Prostate gland (tissue), 2 donors: ENCODE measurements at regions not wholly inside any gene's neighbourhood (a gene's known extent, or its start where the extent isn't known, plus 50 kb on each side); places are given as distances from the start of the nearest gene placed in this dataset.

Experiments
- POLR2A ChIP-seq: fragments of 450-650 bp; IDR thresholded peaks from one replicate; pipeline ENCODE4 v1.6.1; 2016; ENCODE audit warnings: antibody characterized with exemption, mild to moderate bottlenecking
- TF ChIP-seq, protein P1 (sequence below), 4 experiments: fragments of 200-600 bp in 2 of 4; fragments of 450-650 bp in 2 of 4; sonication (generic) in 2 of 4; IDR thresholded peaks; 1 replicate in 3 of 4; 2 replicates in 1 of 4; pipeline ENCODE4 v1.5.1; 2016 to 2019; ENCODE audit warnings: antibody characterized with exemption in 4 of 4, mild to moderate bottlenecking in 2 of 4, moderate library complexity in 2 of 4

DNA sequence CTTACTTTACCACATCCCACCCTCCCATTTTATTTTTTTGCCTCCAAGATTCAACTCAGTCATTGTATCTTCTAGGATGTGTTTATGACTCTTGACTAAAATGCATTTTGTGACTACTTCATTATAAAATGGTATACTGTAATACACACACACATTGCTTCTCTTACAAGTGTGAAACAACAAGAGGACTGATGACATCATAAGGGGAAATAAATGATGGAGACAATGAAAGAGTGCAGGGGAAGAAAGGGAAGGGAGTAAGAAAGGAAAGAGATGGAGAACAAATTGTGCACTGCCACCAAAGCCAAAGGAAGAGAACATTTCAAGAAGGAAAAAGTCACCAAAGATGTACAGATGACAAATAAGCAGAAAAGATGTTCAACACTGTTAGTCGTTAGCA lies 102.6 kb downstream of the CD164 start:
- TF ChIP-seq, protein P1, sequence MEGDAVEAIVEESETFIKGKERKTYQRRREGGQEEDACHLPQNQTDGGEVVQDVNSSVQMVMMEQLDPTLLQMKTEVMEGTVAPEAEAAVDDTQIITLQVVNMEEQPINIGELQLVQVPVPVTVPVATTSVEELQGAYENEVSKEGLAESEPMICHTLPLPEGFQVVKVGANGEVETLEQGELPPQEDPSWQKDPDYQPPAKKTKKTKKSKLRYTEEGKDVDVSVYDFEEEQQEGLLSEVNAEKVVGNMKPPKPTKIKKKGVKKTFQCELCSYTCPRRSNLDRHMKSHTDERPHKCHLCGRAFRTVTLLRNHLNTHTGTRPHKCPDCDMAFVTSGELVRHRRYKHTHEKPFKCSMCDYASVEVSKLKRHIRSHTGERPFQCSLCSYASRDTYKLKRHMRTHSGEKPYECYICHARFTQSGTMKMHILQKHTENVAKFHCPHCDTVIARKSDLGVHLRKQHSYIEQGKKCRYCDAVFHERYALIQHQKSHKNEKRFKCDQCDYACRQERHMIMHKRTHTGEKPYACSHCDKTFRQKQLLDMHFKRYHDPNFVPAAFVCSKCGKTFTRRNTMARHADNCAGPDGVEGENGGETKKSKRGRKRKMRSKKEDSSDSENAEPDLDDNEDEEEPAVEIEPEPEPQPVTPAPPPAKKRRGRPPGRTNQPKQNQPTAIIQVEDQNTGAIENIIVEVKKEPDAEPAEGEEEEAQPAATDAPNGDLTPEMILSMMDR (IDR thresholded peaks at IDR 0.05), result no peak
- no peak for TF ChIP-seq POLR2A
